ENCODE measurements at regions not wholly inside any gene's neighbourhood (a gene's known extent, or its start where the extent isn't known, plus 50 kb on each side); places are given as distances from the start of the nearest gene placed in this dataset.

- Histone ChIP-seq H3K4me3 (ENCODE audit: insufficient read depth, low read depth, low read length) (no peak overlapping the region), H3K27me3 (ENCODE audit: insufficient read depth, low read length) (no peaks in the 10 kb centered on the region), H2AFZ (ENCODE audit: low read depth, low read length) (no peak overlapping the region), H4K20me1 (ENCODE audit: insufficient read depth, low read length) (no peaks in the 10 kb centered on the region), H3K79me2 (ENCODE audit: insufficient read depth, low read length) (no peaks in the 10 kb centered on the region), H3K4me1 (ENCODE audit: insufficient read depth, low read length) (no peaks in the 10 kb centered on the region), H3K9me3 (ENCODE audit: insufficient read depth, low read depth, low read length) (no peaks in the 10 kb centered on the region), H3K4me2 (ENCODE audit: low read length) (no peak overlapping the region), H3K27ac (ENCODE audit: low read depth, low read length) (no peak overlapping the region), H3K36me3 (ENCODE audit: insufficient read depth, low read length) (no peaks in the 10 kb centered on the region), H3K9ac (ENCODE audit: low read length) (no peak overlapping the region)
- no peak for DNase-seq (ENCODE audit: low read depth)
- Mint-ChIP-seq H3K4me3 (ENCODE audit: unreplicated experiment) (no peak overlapping the region), H3K4me1 (ENCODE audit: low read depth, unreplicated experiment) (no peaks in the 10 kb centered on the region), H3K27ac (ENCODE audit: unreplicated experiment) (no peak overlapping the region), H3K27me3 (ENCODE audit: low read depth, unreplicated experiment) (no peaks in the 10 kb centered on the region), H3K9me3 (ENCODE audit: unreplicated experiment) (no peaks in the 10 kb centered on the region), H3K36me3 (ENCODE audit: low read depth, unreplicated experiment) (no peaks in the 10 kb centered on the region)
- no peak for FAIRE-seq
- TF ChIP-seq CTCF (IDR thresholded peaks at IDR 0.05; ENCODE audit: insufficient read depth, low read depth, low read length) (no peak), EZH2 (IDR thresholded peaks at IDR 0.05; ENCODE audit: insufficient read depth, low read length) (no peak)
Observed at GRCh38 chr3:4091786-4092185, 211.4 kb upstream of the SETMAR start.

- H3K27me3 ChIP-seq (ENCODE audit: insufficient read depth, low read length): no peaks in the 10 kb centered on the region
- H2AFZ ChIP-seq (ENCODE audit: low read depth, low read length): no peak overlapping the region
- no peaks in the 10 kb centered on the region for H3K9me3 Mint-ChIP-seq (ENCODE audit: unreplicated experiment)
- no peak for FAIRE-seq
- no peaks in the 10 kb centered on the region for H3K4me1 Mint-ChIP-seq (ENCODE audit: low read depth, unreplicated experiment)
- no peaks in the 10 kb centered on the region for H3K27me3 Mint-ChIP-seq (ENCODE audit: low read depth, unreplicated experiment)
- no peak for DNase-seq (ENCODE audit: low read depth)
- no peak overlapping the region for H3K27ac Mint-ChIP-seq (ENCODE audit: unreplicated experiment)
- H3K4me3 Mint-ChIP-seq (ENCODE audit: unreplicated experiment): no peak overlapping the region
- H3K9me3 ChIP-seq (ENCODE audit: insufficient read depth, low read depth, low read length): no peaks in the 10 kb centered on the region
- no peak overlapping the region for H3K27ac ChIP-seq (ENCODE audit: low read depth, low read length)
- no peak overlapping the region for H3K4me3 ChIP-seq (ENCODE audit: insufficient read depth, low read depth, low read length)
- H3K4me2 ChIP-seq (ENCODE audit: low read length): no peak overlapping the region
- H4K20me1 ChIP-seq (ENCODE audit: insufficient read depth, low read length): no peaks in the 10 kb centered on the region
- no peak overlapping the region for H3K9ac ChIP-seq (ENCODE audit: low read length)
- no peaks in the 10 kb centered on the region for H3K79me2 ChIP-seq (ENCODE audit: insufficient read depth, low read length)
- H3K4me1 ChIP-seq (ENCODE audit: insufficient read depth, low read length): no peaks in the 10 kb centered on the region
- H3K36me3 Mint-ChIP-seq (ENCODE audit: low read depth, unreplicated experiment): no peaks in the 10 kb centered on the region
- no peaks in the 10 kb centered on the region for H3K36me3 ChIP-seq (ENCODE audit: insufficient read depth, low read length)
- TF ChIP-seq EZH2 (IDR thresholded peaks at IDR 0.05; ENCODE audit: insufficient read depth, low read length): no peak
Observed at GRCh38 chr3:4097801-4098200, 205.4 kb upstream of the SETMAR start.

GRCh38 chr3:4099607-4100006 lies 203.6 kb upstream of the SETMAR start:
- Mint-ChIP-seq H3K4me1 (ENCODE audit: low read depth, unreplicated experiment) (no peaks in the 10 kb centered on the region), H3K36me3 (ENCODE audit: low read depth, unreplicated experiment) (no peaks in the 10 kb centered on the region), H3K9me3 (ENCODE audit: unreplicated experiment) (no peaks in the 10 kb centered on the region)

More at GRCh38 chr3:4099607-4100006, 203.6 kb upstream of the SETMAR start:
- Mint-ChIP-seq H3K27ac (ENCODE audit: unreplicated experiment) (no peak overlapping the region), H3K4me3 (ENCODE audit: unreplicated experiment) (no peak overlapping the region), H3K27me3 (ENCODE audit: low read depth, unreplicated experiment) (no peaks in the 10 kb centered on the region)
- Histone ChIP-seq H3K4me2 (ENCODE audit: low read length) (no peak overlapping the region), H4K20me1 (ENCODE audit: insufficient read depth, low read length) (no peaks in the 10 kb centered on the region), H3K4me1 (ENCODE audit: insufficient read depth, low read length) (no peaks in the 10 kb centered on the region), H3K27ac (ENCODE audit: low read depth, low read length) (no peak overlapping the region), H2AFZ (ENCODE audit: low read depth, low read length) (no peak overlapping the region), H3K27me3 (ENCODE audit: insufficient read depth, low read length) (no peaks in the 10 kb centered on the region), H3K9ac (ENCODE audit: low read length) (no peak overlapping the region), H3K9me3 (ENCODE audit: insufficient read depth, low read depth, low read length) (no peaks in the 10 kb centered on the region), H3K79me2 (ENCODE audit: insufficient read depth, low read length) (no peaks in the 10 kb centered on the region), H3K36me3 (ENCODE audit: insufficient read depth, low read length) (no peaks in the 10 kb centered on the region), H3K4me3 (ENCODE audit: insufficient read depth, low read depth, low read length) (no peak overlapping the region)
- DNase-seq (ENCODE audit: low read depth) (no peak), FAIRE-seq (no peak)
- TF ChIP-seq EZH2 (IDR thresholded peaks at IDR 0.05; ENCODE audit: insufficient read depth, low read length) (no peak), CTCF (IDR thresholded peaks at IDR 0.05; ENCODE audit: insufficient read depth, low read depth, low read length) (no peak)

Data from astrocyte (in vitro differentiated cells and primary cell).